ENCODE measurements at regions not wholly inside any gene's neighbourhood (a gene's known extent, or its start where the extent isn't known, plus 50 kb on each side); places are given as distances from the start of the nearest gene placed in this dataset.
"Not testable (repeated sequence)": the region's sequence is repeated elsewhere in the genome, so short reads cannot be mapped to it uniquely, and the experiment has no call there.

DNA sequence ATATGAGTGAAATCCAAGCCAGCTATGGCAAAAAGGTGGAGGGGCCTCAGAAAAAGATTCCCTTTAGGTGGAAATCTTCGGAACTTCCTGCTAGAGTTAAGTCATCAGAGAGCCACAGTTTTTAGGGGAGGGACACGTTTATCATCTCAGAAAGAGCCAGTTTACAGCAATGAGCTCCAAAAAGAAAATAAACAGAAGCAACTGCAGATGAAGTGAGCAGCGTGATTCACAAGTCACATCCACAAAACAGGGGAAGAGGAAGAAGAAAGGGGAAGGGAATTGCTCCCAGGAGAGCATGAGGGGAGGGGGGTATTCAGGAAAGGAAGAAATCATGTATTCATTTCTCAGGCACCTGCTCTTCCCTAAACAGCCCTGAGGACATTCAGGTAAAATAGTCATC, 156.2 kb upstream of the FOXK1 start:
- H2AFZ ChIP-seq: no peak overlapping the region
- WGBS (ENCODE audit: low lambda C conversion rate, missing lambda C conversion rate): 68% methylated on average over 3 of the region's 3 CpGs
- no peaks in the 10 kb centered on the region for H3K9me2 ChIP-seq (replicated peaks; ENCODE audit: insufficient read depth)
- no peak for DNase-seq (ENCODE audit: low spot score)
- no peaks in the 10 kb centered on the region for H3K4me1 ChIP-seq (ENCODE audit: insufficient read depth)
- H3K27me3 ChIP-seq: no peaks in the 10 kb centered on the region
- H3K27ac ChIP-seq: no peak overlapping the region
- H3K9me3 ChIP-seq (ENCODE audit: low read depth): no peaks in the 10 kb centered on the region
- H3K4me3 ChIP-seq: no peak overlapping the region
- H3K36me3 ChIP-seq (replicated peaks; ENCODE audit: insufficient read depth, low read depth): no peaks in the 10 kb centered on the region
- H3K79me2 ChIP-seq: no peaks in the 10 kb centered on the region
- H3K4me2 ChIP-seq: no peak overlapping the region
- no peaks in the 10 kb centered on the region for H4K20me1 ChIP-seq (ENCODE audit: insufficient read depth, poor library complexity, severe bottlenecking)
- TF ChIP-seq CTCF (IDR thresholded peaks at IDR 0.05; ENCODE audit: poor library complexity) (no peak), EZH2phosphoT487 (IDR thresholded peaks at IDR 0.05; ENCODE audit: low read depth, severe bottlenecking, unreplicated experiment) (no peak), EZH2 (IDR thresholded peaks at IDR 0.05; ENCODE audit: borderline replicate concordance) (no peak)

DNA sequence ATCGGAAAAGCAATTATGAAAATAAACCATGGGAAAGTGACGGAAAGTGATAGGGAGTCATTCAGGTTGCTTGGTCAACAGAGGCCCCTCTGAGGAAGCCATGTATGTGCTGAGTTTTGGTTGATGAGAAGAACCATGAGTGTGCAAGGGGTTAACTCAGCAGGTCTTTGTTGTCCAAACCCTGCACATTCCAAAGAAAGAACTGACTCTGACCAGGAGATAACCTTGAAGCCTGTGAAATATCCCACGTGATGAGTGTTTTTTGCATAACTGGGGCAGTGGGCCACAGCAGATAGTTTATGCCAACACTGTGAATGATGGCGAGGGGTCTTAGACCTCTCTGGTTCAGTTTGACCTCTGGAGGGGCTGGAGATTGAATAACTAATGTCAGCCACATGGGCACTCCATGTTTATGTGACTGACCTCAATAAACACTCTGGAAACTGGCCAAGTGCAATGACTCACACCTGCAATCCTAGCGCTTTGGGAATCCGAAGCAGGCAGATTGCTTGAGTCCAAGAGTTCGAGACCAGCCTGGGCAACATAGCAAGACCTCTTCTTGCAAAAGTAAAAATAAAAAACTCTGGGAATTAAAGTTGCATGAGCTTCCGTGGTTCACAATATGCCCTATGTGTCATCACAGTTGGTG, 154.0 kb upstream of the FOXK1 start:
- Histone ChIP-seq H3K4me1 (ENCODE audit: insufficient read depth) (no peaks in the 10 kb centered on the region), H2AFZ (no peak overlapping the region), H3K4me2 (no peak overlapping the region), H3K27me3 (no peaks in the 10 kb centered on the region), H3K9me2 (replicated peaks; ENCODE audit: insufficient read depth) (no peaks in the 10 kb centered on the region), H3K36me3 (replicated peaks; ENCODE audit: insufficient read depth, low read depth) (no peaks in the 10 kb centered on the region), H3K9me3 (ENCODE audit: low read depth) (no peaks in the 10 kb centered on the region), H3K4me3 (no peak overlapping the region), H3K27ac (no peak overlapping the region), H4K20me1 (ENCODE audit: insufficient read depth, poor library complexity, severe bottlenecking) (no peaks in the 10 kb centered on the region), H3K79me2 (no peaks in the 10 kb centered on the region)
- 58% methylated on average over 8 of the region's 8 CpGs for WGBS (ENCODE audit: low lambda C conversion rate, missing lambda C conversion rate)
- no peak for DNase-seq (ENCODE audit: low spot score)
- TF ChIP-seq CTCF (IDR thresholded peaks at IDR 0.05; ENCODE audit: poor library complexity) (no peak), EZH2phosphoT487 (IDR thresholded peaks at IDR 0.05; ENCODE audit: low read depth, severe bottlenecking, unreplicated experiment) (no peak), EZH2 (IDR thresholded peaks at IDR 0.05; ENCODE audit: borderline replicate concordance) (no peak)

DNA sequence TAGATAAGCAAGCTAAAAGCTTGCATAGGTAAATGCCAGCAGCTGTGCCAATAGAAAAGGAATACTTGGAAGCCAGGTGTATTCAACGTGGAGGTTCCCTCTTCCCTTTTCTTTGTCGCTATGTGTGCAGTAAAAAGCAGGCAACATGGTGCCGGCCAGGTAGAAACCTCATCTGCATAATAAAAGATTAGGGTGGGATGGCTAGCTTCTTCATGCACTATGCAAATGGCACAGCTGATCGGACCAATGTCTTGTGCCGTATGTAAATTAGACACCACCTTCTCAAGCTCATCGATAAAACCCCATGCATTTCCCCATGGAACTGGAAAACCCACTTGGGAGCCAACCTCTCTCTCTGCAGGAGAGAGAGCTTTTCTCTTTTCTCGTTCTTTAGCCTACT, 150.9 kb upstream of the FOXK1 start:
- 59% methylated on average over 7 of the region's 7 CpGs for WGBS (ENCODE audit: low lambda C conversion rate, missing lambda C conversion rate)
- Histone ChIP-seq H4K20me1 (ENCODE audit: insufficient read depth, poor library complexity, severe bottlenecking) (no peaks in the 10 kb centered on the region), H3K36me3 (replicated peaks; ENCODE audit: insufficient read depth, low read depth) (no peaks in the 10 kb centered on the region), H3K27me3 (no peaks in the 10 kb centered on the region), H3K4me2 (no peak overlapping the region), H3K79me2 (no peaks in the 10 kb centered on the region), H3K27ac (no peak overlapping the region), H2AFZ (no peak overlapping the region), H3K9me2 (replicated peaks; ENCODE audit: insufficient read depth) (no peaks in the 10 kb centered on the region), H3K4me1 (ENCODE audit: insufficient read depth) (no peaks in the 10 kb centered on the region), H3K9me3 (ENCODE audit: low read depth) (no peaks in the 10 kb centered on the region), H3K4me3 (no peak overlapping the region)
- DNase-seq (ENCODE audit: low spot score): no peak
- no peak for TF ChIP-seq CTCF (IDR thresholded peaks at IDR 0.05; ENCODE audit: poor library complexity)
- no peak for TF ChIP-seq EZH2phosphoT487 (IDR thresholded peaks at IDR 0.05; ENCODE audit: low read depth, severe bottlenecking, unreplicated experiment)
- no peak for TF ChIP-seq EZH2 (IDR thresholded peaks at IDR 0.05; ENCODE audit: borderline replicate concordance)

DNA sequence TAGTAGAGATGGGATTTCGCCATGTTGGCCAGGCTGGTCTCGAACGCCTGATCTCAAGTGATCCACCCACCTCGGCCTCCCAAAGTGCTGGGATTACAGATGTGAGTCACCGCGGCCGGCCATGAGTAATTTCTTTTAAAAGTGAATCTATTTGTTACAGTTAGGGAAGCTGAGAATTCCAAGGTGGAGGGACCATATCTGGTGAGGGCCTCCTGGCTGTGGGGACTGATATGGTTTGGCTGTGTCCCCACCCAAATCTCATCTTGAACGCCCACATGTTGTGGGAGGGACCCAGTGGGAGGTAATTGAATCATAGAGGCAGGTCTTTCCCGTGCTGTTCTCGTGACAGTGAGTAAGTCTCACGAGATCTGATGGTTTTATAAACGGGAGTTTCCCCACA, 148.8 kb upstream of the FOXK1 start:
- H4K20me1 ChIP-seq (ENCODE audit: insufficient read depth, poor library complexity, severe bottlenecking); H3K79me2 ChIP-seq; H3K9me3 ChIP-seq (ENCODE audit: low read depth); H3K9me2 ChIP-seq (replicated peaks; ENCODE audit: insufficient read depth); H3K27me3 ChIP-seq; H3K36me3 ChIP-seq (replicated peaks; ENCODE audit: insufficient read depth, low read depth); H3K4me3 ChIP-seq; DNase-seq (ENCODE audit: low spot score); H3K4me1 ChIP-seq (ENCODE audit: insufficient read depth); H2AFZ ChIP-seq; H3K27ac ChIP-seq; H3K4me2 ChIP-seq: not testable (repeated sequence)
- 85% methylated on average over 12 of the region's 12 CpGs for WGBS (ENCODE audit: low lambda C conversion rate, missing lambda C conversion rate)
